Neuron (in vitro differentiated cells): ENCODE measurements at regions not wholly inside any gene's neighbourhood (a gene's known extent, or its start where the extent isn't known, plus 50 kb on each side); places are given as distances from the start of the nearest gene placed in this dataset.

ENCODE experiments used
- H2AFZ ChIP-seq: one replicate; pipeline ENCODE4 v1.6.1; 2013; ENCODE audit warnings: low read depth, mild to moderate bottlenecking, inconsistent platforms, low read length, moderate library complexity
- H3K27me3 ChIP-seq: one replicate; pipeline ENCODE4 v1.6.1; 2013; ENCODE audit warnings: low read length; ENCODE audit not compliant: insufficient read depth
- H3K36me3 ChIP-seq: one replicate; pipeline ENCODE4 v1.6.1; 2013; ENCODE audit warnings: low read length; ENCODE audit not compliant: insufficient read depth
- H3K4me1 ChIP-seq: one replicate; pipeline ENCODE4 v1.6.1; 2013; ENCODE audit warnings: low read length; ENCODE audit not compliant: insufficient read depth
- H3K4me3 ChIP-seq: 2 replicates; pipeline ENCODE4 v1.5.1; 2013; ENCODE audit warnings: mild to moderate bottlenecking, low read length, moderate library complexity
- H3K9me3 ChIP-seq: one replicate; pipeline ENCODE4 v1.6.1; 2013; ENCODE audit warnings: low read length

DNA sequence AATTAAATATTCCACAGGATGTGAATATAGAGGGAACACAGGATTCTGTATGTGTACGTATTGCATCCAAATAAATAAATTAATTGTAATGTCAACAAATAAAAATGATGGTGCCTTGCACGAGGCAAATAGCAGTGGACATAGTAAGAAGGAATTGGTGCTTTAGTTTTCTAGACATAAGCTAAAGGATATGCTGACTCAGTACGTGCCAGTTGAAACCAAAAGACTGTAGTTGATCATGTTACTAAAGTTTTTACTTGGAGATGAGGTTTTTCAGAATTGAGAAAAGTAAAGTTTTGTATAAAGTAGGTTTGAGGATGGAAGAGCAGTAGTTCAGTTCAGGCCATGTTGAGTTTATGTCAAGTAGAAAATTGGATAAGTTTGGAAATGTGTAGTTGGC is 807.2 kb downstream of the SLC16A7 start:
- Histone ChIP-seq H3K9me3 (no peaks in the 10 kb centered on the region), H3K4me1 (no peaks in the 10 kb centered on the region), H3K27me3 (no peaks in the 10 kb centered on the region), H3K36me3 (no peaks in the 10 kb centered on the region), H2AFZ (no peak overlapping the region), H3K4me3 (no peak overlapping the region)

DNA sequence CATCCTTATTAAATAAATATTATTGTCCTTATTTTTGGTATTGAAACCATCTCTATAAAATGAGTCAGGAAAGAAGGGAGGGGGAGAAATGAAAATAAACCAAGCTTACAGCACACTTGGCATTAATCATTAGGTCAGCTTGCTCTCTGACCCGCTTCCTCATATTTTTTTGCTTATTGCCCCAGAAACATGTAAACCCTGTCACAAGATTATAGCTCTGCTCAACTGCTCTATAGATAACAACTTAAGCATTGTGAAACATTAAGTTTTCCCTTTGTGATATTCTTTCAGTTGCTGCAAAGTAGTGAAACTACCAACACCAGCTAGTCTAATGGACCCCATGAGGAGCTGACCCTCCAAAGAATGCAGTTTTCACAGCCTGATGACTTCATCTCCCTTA is 819.5 kb downstream of the SLC16A7 start:
- H3K36me3 ChIP-seq = no peaks in the 10 kb centered on the region
- H3K4me3 ChIP-seq = no peak overlapping the region
- no peak overlapping the region for H2AFZ ChIP-seq
- H3K27me3 ChIP-seq = no peaks in the 10 kb centered on the region
- H3K9me3 ChIP-seq = no peaks in the 10 kb centered on the region
- H3K4me1 ChIP-seq = no peaks in the 10 kb centered on the region

DNA sequence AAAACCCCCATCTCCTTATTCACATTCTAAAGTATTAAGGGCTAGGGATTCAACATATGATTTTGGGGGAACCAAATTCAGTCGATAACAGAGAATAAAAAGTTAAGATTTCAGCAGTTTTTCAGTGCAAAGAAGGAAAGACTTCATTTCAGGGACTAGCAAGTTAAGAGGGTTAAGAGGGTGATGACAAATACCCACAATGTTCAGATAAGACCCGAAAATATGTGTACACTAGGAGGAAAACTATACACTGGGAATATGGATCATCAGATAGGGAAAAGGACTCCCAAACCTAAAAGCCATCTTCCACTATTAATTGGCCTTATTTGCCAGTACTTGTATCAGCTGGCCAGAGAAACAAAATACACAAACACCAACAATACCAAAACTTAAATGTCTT is 824.2 kb downstream of the SLC16A7 start:
- Histone ChIP-seq H3K36me3 (no peaks in the 10 kb centered on the region), H3K27me3 (no peaks in the 10 kb centered on the region), H3K4me1 (no peaks in the 10 kb centered on the region), H3K4me3 (no peak overlapping the region), H2AFZ (no peak overlapping the region), H3K9me3 (no peaks in the 10 kb centered on the region)

DNA sequence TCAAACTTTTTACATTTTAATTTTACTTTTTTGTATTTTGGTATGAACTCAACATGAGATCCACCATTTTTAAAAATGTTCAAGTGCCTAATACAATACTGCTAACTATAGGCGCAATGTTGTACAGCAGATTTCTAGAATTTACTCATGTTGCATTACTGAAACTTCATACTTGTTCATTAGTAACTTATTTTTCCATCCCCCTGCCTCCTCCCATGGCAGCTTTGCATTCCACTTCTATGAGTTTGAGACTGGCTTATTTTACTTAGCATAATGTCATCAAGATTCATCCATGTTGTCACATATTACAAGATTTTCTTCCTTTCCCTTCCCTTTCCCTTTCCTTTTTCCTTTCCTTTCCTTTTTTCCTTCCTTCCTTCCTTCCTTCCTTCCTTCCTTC is 825.9 kb downstream of the SLC16A7 start:
- Histone ChIP-seq H3K36me3 (no peaks in the 10 kb centered on the region), H3K4me1 (no peaks in the 10 kb centered on the region), H3K4me3 (no peak overlapping the region), H3K27me3 (no peaks in the 10 kb centered on the region), H3K9me3 (no peaks in the 10 kb centered on the region), H2AFZ (no peak overlapping the region)

DNA sequence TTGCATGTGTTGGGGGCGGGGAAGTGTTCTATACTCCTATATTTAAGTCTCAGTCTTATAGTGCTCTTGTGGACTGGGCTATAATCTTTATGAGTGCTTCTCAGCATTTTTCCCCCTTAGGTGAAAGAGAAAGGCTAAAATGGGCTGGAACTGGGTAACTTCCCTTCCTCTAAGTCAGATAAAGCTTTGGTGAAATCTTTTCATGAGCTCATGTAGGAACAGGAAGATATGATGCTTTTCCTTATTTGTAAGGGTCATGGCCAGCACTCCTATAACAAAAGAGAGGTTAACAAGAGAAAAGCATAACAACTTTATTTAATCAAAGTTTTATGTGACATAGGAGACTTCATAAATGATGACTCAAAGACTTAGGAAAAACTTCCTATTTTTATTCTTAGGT is 841.5 kb downstream of the SLC16A7 start:
- no peak overlapping the region for H2AFZ ChIP-seq
- H3K4me1 ChIP-seq = no peaks in the 10 kb centered on the region
- H3K9me3 ChIP-seq = no peaks in the 10 kb centered on the region
- no peaks in the 10 kb centered on the region for H3K27me3 ChIP-seq
- H3K4me3 ChIP-seq = no peak overlapping the region
- no peaks in the 10 kb centered on the region for H3K36me3 ChIP-seq

DNA sequence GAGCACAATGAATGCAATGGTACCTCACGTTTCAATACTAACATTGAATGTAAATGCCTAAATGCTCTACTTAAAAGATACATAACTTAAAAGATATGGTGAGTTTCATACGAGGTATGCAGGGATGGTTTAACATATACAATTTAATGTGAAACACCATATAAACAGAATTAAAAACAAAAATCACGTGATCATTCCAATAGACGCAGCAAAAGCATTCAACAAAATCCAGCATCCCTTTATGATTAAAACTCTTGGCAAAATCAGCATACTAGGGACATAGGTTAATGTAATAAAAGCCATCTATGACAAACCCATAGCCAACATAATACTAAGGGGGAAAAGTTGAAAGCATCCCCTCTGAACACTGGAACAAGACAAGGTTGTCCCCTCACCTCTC is 845.7 kb downstream of the SLC16A7 start:
- Histone ChIP-seq H3K36me3 (no peaks in the 10 kb centered on the region), H3K4me3 (no peak overlapping the region), H3K4me1 (no peaks in the 10 kb centered on the region), H2AFZ (no peak overlapping the region), H3K27me3 (no peaks in the 10 kb centered on the region), H3K9me3 (no peaks in the 10 kb centered on the region)

DNA sequence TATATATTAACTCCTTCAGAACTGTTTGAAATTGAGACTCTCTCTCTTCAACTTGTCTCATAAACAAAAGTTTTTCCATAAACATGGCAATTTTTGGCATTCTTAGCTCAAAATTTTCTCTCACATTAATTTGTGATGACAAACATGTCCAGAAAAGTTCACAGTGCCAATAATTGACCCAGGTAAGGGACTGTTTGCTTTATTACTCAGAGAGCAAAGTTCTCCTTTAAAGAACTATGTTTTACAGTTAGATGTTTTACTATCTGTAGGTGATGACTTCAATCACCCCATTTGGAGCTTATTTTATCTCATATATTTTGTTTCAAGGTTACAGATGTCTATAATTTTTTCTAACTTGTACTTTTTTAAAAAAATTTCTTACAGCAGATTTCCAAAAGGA is 855.6 kb downstream of the SLC16A7 start:
- Histone ChIP-seq H3K4me3 (no peak overlapping the region), H3K27me3 (no peaks in the 10 kb centered on the region), H2AFZ (no peak overlapping the region), H3K36me3 (no peaks in the 10 kb centered on the region), H3K9me3 (no peaks in the 10 kb centered on the region), H3K4me1 (no peaks in the 10 kb centered on the region)

DNA sequence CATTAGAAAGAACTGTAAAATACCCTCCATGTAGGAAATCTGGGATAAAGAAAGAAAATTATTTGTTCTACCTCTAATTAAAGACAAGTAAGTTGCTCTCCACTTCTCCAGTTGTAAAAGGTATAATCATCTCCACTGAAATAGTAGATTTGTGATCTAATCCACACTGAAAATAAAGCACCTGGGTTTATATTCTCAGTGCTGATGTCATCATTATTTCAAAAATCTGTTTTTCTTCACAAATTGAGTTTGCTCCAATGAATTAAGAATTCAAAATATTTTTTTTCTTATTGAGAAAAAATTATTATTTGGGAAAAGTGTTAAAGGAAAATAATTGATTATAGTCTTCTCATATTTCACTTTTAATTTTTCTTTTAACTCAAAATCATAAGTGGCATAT is 869.2 kb downstream of the SLC16A7 start:
- Histone ChIP-seq H2AFZ (no peak overlapping the region), H3K4me1 (no peaks in the 10 kb centered on the region)

DNA sequence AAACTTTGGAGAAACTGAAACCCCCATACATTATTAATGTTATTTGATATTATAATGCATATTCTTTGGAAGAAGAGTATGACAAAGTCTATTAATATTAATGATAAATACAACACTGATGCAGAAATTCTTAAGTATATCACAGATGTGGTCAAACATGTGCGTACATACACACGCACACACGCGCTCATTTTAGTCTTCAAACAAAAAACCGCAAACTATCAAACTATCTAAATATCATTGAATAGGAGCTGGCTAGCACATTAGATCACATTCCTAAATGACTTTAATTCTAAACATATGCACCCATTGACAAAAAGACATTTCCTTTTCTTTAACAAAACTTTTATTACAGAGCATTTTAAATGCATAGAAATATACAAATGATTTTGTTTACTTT is 872.7 kb downstream of the SLC16A7 start:
- Histone ChIP-seq H3K36me3 (no peaks in the 10 kb centered on the region), H3K4me3 (no peak overlapping the region), H2AFZ (no peak overlapping the region), H3K4me1 (no peaks in the 10 kb centered on the region), H3K27me3 (no peaks in the 10 kb centered on the region), H3K9me3 (no peaks in the 10 kb centered on the region)

More for the DNA sequence above, 869.2 kb downstream of the SLC16A7 start:
- Histone ChIP-seq H3K27me3 (no peaks in the 10 kb centered on the region), H3K4me3 (no peak overlapping the region), H3K9me3 (no peaks in the 10 kb centered on the region), H3K36me3 (no peaks in the 10 kb centered on the region)

DNA sequence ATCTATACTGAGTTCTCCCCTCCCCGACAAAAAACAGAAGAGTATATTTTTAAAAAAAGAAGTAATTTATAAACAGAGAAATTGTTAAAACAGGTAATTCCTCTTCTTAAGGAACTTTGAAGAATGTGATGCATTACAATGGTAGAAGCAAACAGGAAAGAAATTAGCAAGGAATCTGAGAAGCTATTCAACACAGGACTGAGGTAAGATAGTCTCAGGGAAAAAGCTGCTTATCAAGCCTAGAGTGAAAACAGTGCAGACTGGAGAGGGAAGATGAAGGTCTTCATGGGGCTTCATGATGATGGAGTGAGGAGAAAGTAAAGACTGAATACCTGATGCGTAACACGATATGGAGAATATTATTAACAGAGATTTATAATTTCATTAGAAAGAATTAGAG is 880.0 kb downstream of the SLC16A7 start:
- H3K9me3 ChIP-seq = no peaks in the 10 kb centered on the region
- H3K36me3 ChIP-seq = no peaks in the 10 kb centered on the region
- no peaks in the 10 kb centered on the region for H3K27me3 ChIP-seq
- no peak overlapping the region for H3K4me3 ChIP-seq
- H2AFZ ChIP-seq = no peak overlapping the region
- H3K4me1 ChIP-seq = no peaks in the 10 kb centered on the region

DNA sequence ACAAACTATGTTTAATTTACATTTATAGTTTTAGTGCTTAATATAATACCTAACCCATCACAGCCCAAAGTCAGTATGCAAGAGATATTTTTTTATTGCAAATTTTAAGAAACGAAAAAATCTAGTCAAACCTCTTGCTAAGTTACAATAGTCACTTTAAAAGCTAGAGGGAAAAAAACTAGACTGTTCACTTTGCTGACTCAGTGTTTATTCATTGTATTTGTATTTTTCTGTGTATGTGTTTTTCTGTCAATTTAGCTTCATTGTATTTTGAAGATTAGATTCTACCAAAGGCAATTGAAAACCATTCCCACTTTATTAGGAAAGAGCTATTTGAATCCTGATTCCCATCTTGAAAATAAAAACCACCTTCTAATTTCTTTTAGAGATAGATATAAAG is 891.5 kb downstream of the SLC16A7 start:
- no peaks in the 10 kb centered on the region for H3K36me3 ChIP-seq
- H3K4me3 ChIP-seq = no peak overlapping the region
- no peak overlapping the region for H2AFZ ChIP-seq
- no peaks in the 10 kb centered on the region for H3K9me3 ChIP-seq
- H3K4me1 ChIP-seq = no peaks in the 10 kb centered on the region
- no peaks in the 10 kb centered on the region for H3K27me3 ChIP-seq

DNA sequence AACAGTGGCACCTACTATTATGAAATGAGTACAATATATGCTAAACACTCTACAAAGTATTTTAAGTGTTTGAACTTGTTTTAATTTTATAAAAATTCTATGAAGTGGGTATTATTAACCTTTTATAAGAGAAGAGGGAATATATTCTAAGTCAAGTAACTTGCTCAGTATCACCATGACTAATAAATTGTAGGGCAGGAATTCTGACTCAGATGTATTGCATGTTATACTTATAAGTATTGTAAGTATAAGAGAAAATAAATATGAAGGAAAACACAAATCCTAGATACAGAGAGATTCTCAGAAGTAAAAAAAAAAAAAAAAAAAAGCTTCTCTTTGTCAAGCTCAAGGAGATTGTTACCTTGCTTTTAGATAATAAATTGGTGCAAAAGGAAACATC is 893.2 kb downstream of the SLC16A7 start:
- Histone ChIP-seq H3K27me3 (no peaks in the 10 kb centered on the region), H3K4me3 (no peak overlapping the region), H3K9me3 (no peaks in the 10 kb centered on the region)

DNA sequence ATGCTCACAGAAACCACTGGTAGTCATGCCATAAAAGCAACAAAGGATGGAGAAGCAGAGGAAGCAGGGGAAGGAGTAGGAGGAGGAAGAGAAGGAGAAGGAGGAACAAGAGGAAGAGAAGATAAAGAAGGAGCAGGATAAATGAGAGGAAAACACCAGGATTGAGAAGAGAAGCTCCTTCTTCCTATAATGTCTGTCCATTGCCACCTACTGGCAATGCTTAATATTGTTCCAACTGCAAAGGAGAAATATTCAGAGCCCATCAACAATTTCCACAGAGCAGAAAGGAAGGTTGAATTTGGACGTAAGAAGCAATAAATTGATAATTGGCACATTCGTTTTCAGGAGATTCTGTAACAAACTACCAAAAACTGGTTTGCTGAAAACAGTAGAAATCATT is 898.4 kb downstream of the SLC16A7 start:
- no peaks in the 10 kb centered on the region for H3K27me3 ChIP-seq
- no peak overlapping the region for H2AFZ ChIP-seq
- H3K4me3 ChIP-seq = no peak overlapping the region
- no peaks in the 10 kb centered on the region for H3K4me1 ChIP-seq
- no peaks in the 10 kb centered on the region for H3K36me3 ChIP-seq
- H3K9me3 ChIP-seq = no peaks in the 10 kb centered on the region

More for the DNA sequence above, 893.2 kb downstream of the SLC16A7 start:
- no peak overlapping the region for H2AFZ ChIP-seq
- no peaks in the 10 kb centered on the region for H3K36me3 ChIP-seq
- no peaks in the 10 kb centered on the region for H3K4me1 ChIP-seq

DNA sequence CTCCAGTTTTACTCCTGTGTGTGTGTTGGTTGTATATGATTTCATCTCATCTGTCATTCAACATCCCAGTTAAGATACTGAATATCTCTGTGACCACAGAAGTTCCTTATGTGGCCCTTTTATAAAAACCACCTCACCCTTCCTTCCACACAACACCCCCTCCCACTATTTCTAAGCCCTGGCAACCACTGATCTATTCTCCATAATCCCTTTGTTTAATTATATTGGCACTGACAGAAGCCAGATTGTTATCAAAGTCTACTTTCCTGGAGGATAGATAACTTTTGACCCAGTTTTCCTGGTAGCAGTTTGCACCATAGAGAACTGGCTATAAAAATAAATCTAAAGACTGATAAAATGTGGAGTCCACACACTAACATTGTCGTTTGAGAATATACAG is 902.8 kb downstream of the SLC16A7 start:
- Histone ChIP-seq H3K36me3 (no peaks in the 10 kb centered on the region), H3K4me3 (no peak overlapping the region), H2AFZ (no peak overlapping the region), H3K4me1 (no peaks in the 10 kb centered on the region), H3K9me3 (no peaks in the 10 kb centered on the region), H3K27me3 (no peaks in the 10 kb centered on the region)
